OCI-LY1 (cell line): ENCODE measurements at regions not wholly inside any gene's neighbourhood (a gene's known extent, or its start where the extent isn't known, plus 50 kb on each side); places are given as distances from the start of the nearest gene placed in this dataset.

ENCODE experiments used
- H2AFZ ChIP-seq: fragments of 200-600 bp; sonication (generic), shearing (Covaris generic); 2 replicates; pipeline ENCODE4 v1.6.0; 2014; ENCODE audit warnings: antibody characterized with exemption, mild to moderate bottlenecking, low read length
- H3F3A ChIP-seq: fragments of 200-600 bp; sonication (generic), shearing (Covaris generic); 2 replicates; pipeline ENCODE4 v1.6.0; 2014; ENCODE audit warnings: mild to moderate bottlenecking, antibody characterized with exemption, low read length, moderate library complexity; ENCODE audit not compliant: insufficient read depth
- H3K27ac ChIP-seq: fragments of 200-600 bp; sonication (generic); 2 replicates; pipeline ENCODE4 v1.5.1; 2014; ENCODE audit warnings: low read length, mixed run types, mild to moderate bottlenecking, low read depth; ENCODE audit not compliant: poor library complexity, severe bottlenecking
- H3K27me3 ChIP-seq: fragments of 200-600 bp; sonication (generic); 2 replicates; pipeline ENCODE4 v1.6.0; 2014; ENCODE audit warnings: antibody characterized with exemption, mild to moderate bottlenecking, low read length, moderate library complexity; ENCODE audit not compliant: insufficient read depth
- H3K36me3 ChIP-seq: fragments of 200-600 bp; sonication (generic); 2 replicates; pipeline ENCODE4 v1.6.1; 2014; ENCODE audit warnings: mild to moderate bottlenecking, antibody characterized with exemption, low read length, moderate library complexity, mixed read lengths; ENCODE audit not compliant: insufficient read depth
- H3K4me1 ChIP-seq: fragments of 200-600 bp; sonication (generic); 2 replicates; pipeline ENCODE4 v1.5.1; 2014; ENCODE audit warnings: mild to moderate bottlenecking, low read length, moderate library complexity; ENCODE audit not compliant: insufficient read depth, severe bottlenecking
- H3K4me2 ChIP-seq: fragments of 200-600 bp; sonication (generic), shearing (Covaris generic); 2 replicates; pipeline ENCODE4 v1.6.1; 2014; ENCODE audit warnings: low read length
- H3K4me3 ChIP-seq: fragments of 200-600 bp; sonication (generic); 2 replicates; pipeline ENCODE4 v1.5.1; 2014; ENCODE audit warnings: low read length, low read depth, mild to moderate bottlenecking, mixed read lengths; ENCODE audit not compliant: poor library complexity, severe bottlenecking
- H3K79me2 ChIP-seq: fragments of 200-600 bp; shearing (Covaris generic); 2 replicates; pipeline ENCODE4 v1.6.1; 2016; ENCODE audit warnings: mixed run types, low read length, mixed read lengths; ENCODE audit not compliant: insufficient read depth
- H3K9ac ChIP-seq: fragments of 200-600 bp; sonication (generic), shearing (Covaris generic); 2 replicates; pipeline ENCODE4 v1.6.1; 2014; ENCODE audit warnings: mild to moderate bottlenecking, low read length, mixed read lengths
- H3K9me2 ChIP-seq: fragments of 200-600 bp; sonication (generic), shearing (Covaris generic); 2 replicates; pipeline ENCODE4 v1.6.1; 2014; ENCODE audit warnings: low read depth, mild to moderate bottlenecking, low read length, mixed read lengths
- H3K9me3 ChIP-seq: fragments of 200-600 bp; shearing (Covaris generic); 2 replicates; pipeline ENCODE4 v1.6.1; 2014; ENCODE audit warnings: low read length, mixed read lengths
- H4K20me1 ChIP-seq: fragments of 200-600 bp; sonication (generic), shearing (Covaris generic); 2 replicates; pipeline ENCODE4 v1.6.0; 2016; ENCODE audit warnings: mild to moderate bottlenecking, low read length; ENCODE audit not compliant: insufficient read depth
- EZH2 ChIP-seq: fragments of 200-600 bp; sonication (generic), shearing (Covaris generic); IDR thresholded peaks from 2 replicates; pipeline ENCODE4 v1.8.0; 2017; ENCODE audit warnings: borderline replicate concordance, mixed run types, mild to moderate bottlenecking, antibody characterized with exemption, low read length, moderate library complexity, mixed read lengths
- TF ChIP-seq, protein P1 (sequence below): fragments of 200-600 bp; sonication (generic), shearing (Covaris generic); IDR thresholded peaks from 2 replicates; pipeline ENCODE4 v1.5.1; 2017; ENCODE audit warnings: mild to moderate bottlenecking, antibody characterized with exemption, low read length, moderate library complexity, mixed read lengths

DNA sequence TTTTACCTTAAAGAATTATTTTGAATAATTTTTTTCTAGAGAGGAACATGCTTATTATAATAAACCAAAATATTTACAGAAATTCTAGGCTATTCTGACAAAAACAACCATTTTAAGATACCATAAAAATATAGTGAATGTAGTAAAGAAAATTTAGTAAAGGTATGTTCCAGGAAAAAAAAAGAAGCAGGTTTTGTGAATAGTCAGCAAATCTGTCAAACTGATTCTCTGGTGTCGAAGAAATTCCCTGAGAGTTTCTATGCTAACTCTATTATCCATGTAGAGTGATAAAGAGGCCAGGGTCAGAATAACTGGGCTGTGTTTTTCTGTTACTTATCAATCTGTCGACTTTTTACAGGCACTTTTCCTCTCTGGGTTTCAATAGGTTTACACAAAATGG lies 459.2 kb downstream of the KIF4B start:
- Histone ChIP-seq H3K9me3 (no peaks in the 10 kb centered on the region), H3K27ac (no peak overlapping the region), H3K4me3 (no peak overlapping the region), H3K4me2 (no peak overlapping the region), H3K9ac (no peak overlapping the region), H2AFZ (no peak overlapping the region), H3K79me2 (no peaks in the 10 kb centered on the region), H3K4me1 (no peaks in the 10 kb centered on the region), H3K27me3 (no peaks in the 10 kb centered on the region), H3F3A (no peaks in the 10 kb centered on the region), H3K9me2 (no peaks in the 10 kb centered on the region), H3K36me3 (no peaks in the 10 kb centered on the region), H4K20me1 (no peaks in the 10 kb centered on the region)
- TF ChIP-seq EZH2 = no peak
- TF ChIP-seq, protein P1, sequence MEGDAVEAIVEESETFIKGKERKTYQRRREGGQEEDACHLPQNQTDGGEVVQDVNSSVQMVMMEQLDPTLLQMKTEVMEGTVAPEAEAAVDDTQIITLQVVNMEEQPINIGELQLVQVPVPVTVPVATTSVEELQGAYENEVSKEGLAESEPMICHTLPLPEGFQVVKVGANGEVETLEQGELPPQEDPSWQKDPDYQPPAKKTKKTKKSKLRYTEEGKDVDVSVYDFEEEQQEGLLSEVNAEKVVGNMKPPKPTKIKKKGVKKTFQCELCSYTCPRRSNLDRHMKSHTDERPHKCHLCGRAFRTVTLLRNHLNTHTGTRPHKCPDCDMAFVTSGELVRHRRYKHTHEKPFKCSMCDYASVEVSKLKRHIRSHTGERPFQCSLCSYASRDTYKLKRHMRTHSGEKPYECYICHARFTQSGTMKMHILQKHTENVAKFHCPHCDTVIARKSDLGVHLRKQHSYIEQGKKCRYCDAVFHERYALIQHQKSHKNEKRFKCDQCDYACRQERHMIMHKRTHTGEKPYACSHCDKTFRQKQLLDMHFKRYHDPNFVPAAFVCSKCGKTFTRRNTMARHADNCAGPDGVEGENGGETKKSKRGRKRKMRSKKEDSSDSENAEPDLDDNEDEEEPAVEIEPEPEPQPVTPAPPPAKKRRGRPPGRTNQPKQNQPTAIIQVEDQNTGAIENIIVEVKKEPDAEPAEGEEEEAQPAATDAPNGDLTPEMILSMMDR = no peak

DNA sequence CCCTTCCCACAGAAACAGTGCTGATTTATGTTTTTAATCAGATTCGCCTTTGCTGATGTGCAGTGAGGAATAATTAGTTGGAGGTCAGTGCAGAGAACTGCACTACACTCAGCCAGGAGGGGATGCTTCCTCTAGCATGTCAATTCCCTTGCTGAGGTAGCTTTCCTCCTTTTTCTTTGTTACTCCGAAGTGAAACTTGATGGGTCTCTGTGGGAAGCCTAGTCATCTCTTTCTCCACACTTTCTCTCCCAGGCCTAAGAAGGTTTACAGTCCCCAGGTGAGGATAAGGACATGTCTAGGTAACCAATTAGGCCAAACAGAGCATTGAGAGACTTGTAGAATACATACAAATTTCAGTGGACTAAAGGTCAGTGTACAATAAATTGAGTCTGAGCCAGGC lies 461.8 kb downstream of the KIF4B start:
- H3K4me3 ChIP-seq = no peak overlapping the region
- H3K79me2 ChIP-seq = no peaks in the 10 kb centered on the region
- H4K20me1 ChIP-seq = no peaks in the 10 kb centered on the region
- H3K36me3 ChIP-seq = no peaks in the 10 kb centered on the region
- H3K27me3 ChIP-seq = no peaks in the 10 kb centered on the region
- H3K4me2 ChIP-seq = no peak overlapping the region
- H3F3A ChIP-seq = no peaks in the 10 kb centered on the region
- no peaks in the 10 kb centered on the region for H3K9me2 ChIP-seq
- H3K27ac ChIP-seq = no peak overlapping the region
- H3K4me1 ChIP-seq = no peaks in the 10 kb centered on the region
- H3K9me3 ChIP-seq = no peaks in the 10 kb centered on the region
- no peak for TF ChIP-seq EZH2
- TF ChIP-seq, protein P1 = no peak
- H3K9ac ChIP-seq = no peak overlapping the region
- no peak overlapping the region for H2AFZ ChIP-seq

DNA sequence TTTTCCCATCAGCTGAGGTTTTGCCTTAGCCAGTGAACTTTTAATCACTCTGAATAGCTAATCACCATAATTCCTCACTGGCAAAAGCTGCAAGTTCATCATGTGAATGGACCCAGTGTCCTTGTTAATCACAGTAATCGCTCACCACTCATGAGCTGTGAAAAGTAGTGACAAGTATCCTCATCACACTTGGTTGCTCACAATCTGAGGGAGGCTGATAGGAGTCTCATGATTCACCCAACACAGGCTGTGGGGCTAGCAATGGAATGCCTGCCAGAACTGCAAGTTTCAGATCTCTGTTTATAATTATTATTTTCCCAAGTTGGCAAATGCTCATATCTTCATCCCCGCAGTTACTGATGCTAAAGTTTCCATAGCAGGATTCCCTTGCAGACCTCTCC lies 467.2 kb downstream of the KIF4B start:
- H3K4me1 ChIP-seq = no peaks in the 10 kb centered on the region
- H3K36me3 ChIP-seq = no peaks in the 10 kb centered on the region
- no peak overlapping the region for H3K4me2 ChIP-seq
- no peaks in the 10 kb centered on the region for H4K20me1 ChIP-seq
- no peak overlapping the region for H3K9ac ChIP-seq
- H3K4me3 ChIP-seq = no peak overlapping the region
- TF ChIP-seq EZH2 = no peak
- TF ChIP-seq, protein P1 = no peak
- no peaks in the 10 kb centered on the region for H3K79me2 ChIP-seq
- no peaks in the 10 kb centered on the region for H3K9me3 ChIP-seq
- no peaks in the 10 kb centered on the region for H3K27me3 ChIP-seq
- H3K27ac ChIP-seq = no peak overlapping the region
- H3K9me2 ChIP-seq = no peaks in the 10 kb centered on the region
- no peaks in the 10 kb centered on the region for H3F3A ChIP-seq
- H2AFZ ChIP-seq = no peak overlapping the region
